H1 (cell line): ENCODE measurements at regions not wholly inside any gene's neighbourhood (a gene's known extent, or its start where the extent isn't known, plus 50 kb on each side); places are given as distances from the start of the nearest gene placed in this dataset.

ENCODE experiments used
- CTCF ChIA-PET: fragments of 300-600 bp; sonication (Branson Sonifier 250); formaldehyde crosslinking; loops from one replicate; lab custom pipeline; 2021; ENCODE audit not compliant: partially characterized antibody; lab: Charles Lee
- POLR2A ChIA-PET: fragments of 300-600 bp; sonication (Branson Sonifier 250); formaldehyde crosslinking; loops from one replicate; lab custom pipeline; 2021; ENCODE audit warnings: inconsistent platforms; ENCODE audit not compliant: partially characterized antibody; lab: Charles Lee
- DNase-seq, 2 experiments: peaks; one replicate each; pipeline versions ENCODE4 v3.0.0 to v3.0.0-alpha.2; 2010 to 2022; ENCODE audit warnings: low spot score in 2 of 2, low read depth in 1 of 2, mixed read lengths in 1 of 2
- FAIRE-seq: peaks from 2 replicates; lab custom pipeline; 2011; peaks lifted over from hg19 to GRCh38; lab: Jason Lieb, UNC
- H2AFZ ChIP-seq: 2 replicates; pipeline ENCODE4 v1.8.1; 2012; ENCODE audit warnings: low read length, inconsistent platforms
- H2AK5ac ChIP-seq: 2 replicates; pipeline ENCODE4 v1.6.1; 2013; ENCODE audit warnings: low read depth, low read length
- H2BK120ac ChIP-seq: replicated peaks from 2 replicates; pipeline ENCODE3; 2013; ENCODE audit warnings: low read depth, low read length, inconsistent platforms
- H2BK12ac ChIP-seq: 2 replicates; pipeline ENCODE4 v1.6.1; 2013; ENCODE audit warnings: low read depth, low read length
- H2BK15ac ChIP-seq: 2 replicates; pipeline ENCODE4 v1.6.1; 2013; ENCODE audit warnings: low read length
- H2BK20ac ChIP-seq: 2 replicates; pipeline ENCODE4 v1.6.1; 2013; ENCODE audit warnings: low read length
- H2BK5ac ChIP-seq: 2 replicates; pipeline ENCODE4 v1.6.1; 2013; ENCODE audit warnings: low read depth, low read length
- H3K14ac ChIP-seq: 2 replicates; pipeline ENCODE4 v1.6.1; 2013; ENCODE audit warnings: inconsistent platforms; ENCODE audit not compliant: insufficient read length
- H3K18ac ChIP-seq: 2 replicates; pipeline ENCODE4 v1.6.1; 2013; ENCODE audit warnings: low read length; ENCODE audit errors: extremely low read depth
- H3K23ac ChIP-seq: 2 replicates; pipeline ENCODE4 v1.6.1; 2013; ENCODE audit warnings: inconsistent platforms; ENCODE audit not compliant: insufficient read length
- H3K23me2 ChIP-seq: 2 replicates; pipeline ENCODE4 v1.6.1; 2013; ENCODE audit warnings: low read depth, low read length
- H3K27ac ChIP-seq: 2 replicates; pipeline ENCODE4 v1.6.1; 2011; ENCODE audit warnings: low read depth, low read length, inconsistent platforms
- H3K27me3 ChIP-seq, 4 experiments: replicated peaks in 1 of 4; 1 replicate in 1 of 4; 2 replicates in 3 of 4; pipeline versions ENCODE4 v1.6.1 to v1.8.1; 2011 to 2013; ENCODE audit warnings: low read length in 3 of 4, mild to moderate bottlenecking in 3 of 4, inconsistent platforms in 2 of 4, mixed read lengths in 2 of 4, moderate library complexity in 1 of 4; ENCODE audit not compliant: control insufficient read depth in 3 of 4, insufficient read depth in 3 of 4; ENCODE audit errors: extremely low read depth in 1 of 4
- H3K36me3 ChIP-seq, 4 experiments: 2 replicates each; pipeline versions ENCODE4 v1.6.1 to v1.8.1; 2011 to 2013; ENCODE audit warnings: mild to moderate bottlenecking in 4 of 4, low read length in 3 of 4, moderate library complexity in 2 of 4, control low read depth in 1 of 4, inconsistent platforms in 1 of 4; ENCODE audit not compliant: insufficient read depth in 4 of 4, control insufficient read depth in 2 of 4
- H3K4ac ChIP-seq: replicated peaks from 2 replicates; pipeline ENCODE3; 2013; ENCODE audit warnings: low read length, low read depth, mixed read lengths, inconsistent platforms; ENCODE audit not compliant: insufficient read length
- H3K4me1 ChIP-seq, 4 experiments: replicated peaks in 1 of 4; 1 replicate in 1 of 4; 2 replicates in 3 of 4; pipeline versions ENCODE4 v1.6.1 to v1.8.1; 2011 to 2013; ENCODE audit warnings: low read length in 3 of 4, inconsistent platforms in 2 of 4, mixed read lengths in 1 of 4; ENCODE audit not compliant: insufficient read depth in 4 of 4, control insufficient read depth in 3 of 4
- H3K4me2 ChIP-seq, 2 experiments: 2 replicates each; pipeline versions ENCODE4 v1.6.1 to v1.8.1; 2011 to 2013; ENCODE audit warnings: low read depth in 2 of 2, low read length in 2 of 2, control low read depth in 1 of 2, inconsistent platforms in 1 of 2, mild to moderate bottlenecking in 1 of 2; ENCODE audit not compliant: insufficient read depth in 1 of 2
- H3K4me3 ChIP-seq, 4 experiments: fragments of 200-600, 300-600 bp in 1 of 4; sonication (generic), shearing (Covaris generic), sonication (Bioruptor Twin) in 1 of 4; 2 replicates each; pipeline versions ENCODE4 v1.5.1 to v1.8.1; 2011 to 2016; ENCODE audit warnings: low read length in 4 of 4, low read depth in 3 of 4, control low read depth in 2 of 4, inconsistent platforms in 2 of 4, mild to moderate bottlenecking in 2 of 4, mixed read lengths in 1 of 4, moderate library complexity in 1 of 4; ENCODE audit not compliant: insufficient read depth in 2 of 4; ENCODE audit errors: extremely low read depth in 1 of 4
- H3K56ac ChIP-seq: replicated peaks from 2 replicates; pipeline ENCODE3; 2013; ENCODE audit warnings: low read depth, mild to moderate bottlenecking, mixed read lengths, low read length, inconsistent platforms; ENCODE audit not compliant: insufficient read length
- H3K79me1 ChIP-seq: 2 replicates; pipeline ENCODE4 v1.6.1; 2013; ENCODE audit warnings: low read depth, low read length, control low read depth
- H3K79me2 ChIP-seq, 2 experiments: 2 replicates each; pipeline versions ENCODE4 v1.6.1 to v1.8.1; 2012 to 2013; ENCODE audit warnings: low read length in 2 of 2, mild to moderate bottlenecking in 2 of 2, inconsistent platforms in 1 of 2; ENCODE audit not compliant: insufficient read depth in 2 of 2, control insufficient read depth in 1 of 2
- H3K9ac ChIP-seq, 4 experiments: replicated peaks in 1 of 4; 1 replicate in 1 of 4; 2 replicates in 3 of 4; pipeline versions ENCODE4 v1.6.1 to v1.8.1; 2011 to 2013; ENCODE audit warnings: low read depth in 3 of 4, low read length in 3 of 4, control low read depth in 2 of 4, mild to moderate bottlenecking in 2 of 4, moderate library complexity in 2 of 4, inconsistent platforms in 1 of 4; ENCODE audit errors: extremely low read depth in 1 of 4
- H3K9me3 ChIP-seq, 2 experiments: 2 replicates each; pipeline versions ENCODE4 v1.6.1 to v1.8.1; 2012 to 2013; ENCODE audit warnings: mild to moderate bottlenecking in 2 of 2, moderate library complexity in 2 of 2, control low read depth in 1 of 2, inconsistent platforms in 1 of 2, low read depth in 1 of 2, low read length in 1 of 2, mixed read lengths in 1 of 2; ENCODE audit not compliant: insufficient read depth in 2 of 2
- H4K20me1 ChIP-seq, 2 experiments: replicated peaks in 1 of 2; 2 replicates each; pipeline versions ENCODE3 to v1.8.1; 2011 to 2013; ENCODE audit warnings: inconsistent platforms in 2 of 2, low read length in 2 of 2, mild to moderate bottlenecking in 1 of 2; ENCODE audit not compliant: insufficient read depth in 2 of 2, control insufficient read depth in 1 of 2
- H4K5ac ChIP-seq: 2 replicates; pipeline ENCODE4 v1.6.1; 2013; ENCODE audit warnings: low read length, low read depth, mixed read lengths, inconsistent platforms; ENCODE audit not compliant: insufficient read length
- H4K8ac ChIP-seq: 2 replicates; pipeline ENCODE4 v1.8.0; 2013; ENCODE audit warnings: mild to moderate bottlenecking, moderate library complexity, low read length, inconsistent platforms; ENCODE audit not compliant: insufficient read depth; ENCODE audit errors: extremely low read depth
- H4K91ac ChIP-seq: replicated peaks from 2 replicates; pipeline ENCODE3; 2013; ENCODE audit warnings: low read length, mixed read lengths, inconsistent platforms; ENCODE audit not compliant: insufficient read length
- MAFK ChIP-seq: IDR thresholded peaks from 2 replicates; pipeline ENCODE4 v1.6.1; 2012; ENCODE audit warnings: low read depth, mild to moderate bottlenecking, improper control_type of control experiment, low read length
- SIRT6 ChIP-seq: IDR thresholded peaks from one replicate; pipeline ENCODE4 v1.7.1; 2012; ENCODE audit warnings: low read length, inconsistent platforms
- SP1 ChIP-seq: IDR thresholded peaks from 2 replicates; pipeline ENCODE4 v1.6.1; 2011; ENCODE audit warnings: low read depth, low read length
- whole genome bisulfite sequencing, 2 experiments: shearing (Covaris generic) in 1 of 2; methylation state at CpG; one replicate each; pipeline versions ENCODE4 v1.1.6 to v1.1.7; 2013 to 2015; ENCODE audit warnings: low lambda C conversion rate in 2 of 2, mixed read lengths in 2 of 2, inconsistent platforms in 1 of 2, low coverage in 1 of 2, missing lambda C conversion rate in 1 of 2; ENCODE audit not compliant: insufficient replicate concordance in 2 of 2, insufficient coverage in 1 of 2, insufficient read length in 1 of 2; ENCODE audit errors: extremely low coverage in 1 of 2, missing lambda C conversion rate in 1 of 2; 5-methylcytosine and 5-hydroxymethylcytosine counted together

DNA sequence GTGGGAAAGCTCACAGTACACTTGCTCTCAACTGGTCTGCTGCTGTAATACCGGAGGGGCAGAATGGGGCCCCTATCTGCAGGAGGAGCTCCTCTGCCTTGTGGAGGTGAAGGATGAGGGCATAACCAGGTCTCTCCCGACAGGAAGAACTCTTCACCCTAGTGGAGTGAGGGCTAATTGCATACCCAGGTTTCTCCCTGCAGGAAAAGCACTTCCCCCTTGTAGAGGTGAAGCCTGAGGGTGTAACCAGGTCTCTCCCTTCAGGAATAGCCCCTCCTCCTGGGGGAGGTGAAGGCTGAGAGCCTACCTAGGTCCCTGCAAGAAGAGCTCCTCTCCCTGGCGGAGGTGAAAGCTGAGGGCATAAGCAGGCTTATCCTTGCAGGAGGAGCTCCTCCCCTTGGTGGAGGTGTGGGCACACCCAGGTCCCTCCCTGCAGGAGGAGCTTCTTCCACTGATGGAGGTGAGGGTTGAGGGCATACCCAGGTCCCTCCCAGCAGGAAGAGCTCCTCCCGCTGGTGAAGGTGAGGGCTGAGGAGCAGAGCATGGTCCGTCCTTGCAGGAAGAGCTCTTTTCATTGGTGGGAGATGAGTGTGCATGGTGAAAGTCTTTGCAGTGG lies 954.1 kb downstream of the NLGN4Y start:
- H3K79me2 ChIP-seq = no peaks in the 10 kb centered on the region
- H4K91ac ChIP-seq = no peak overlapping the region
- no peak overlapping the region for H3K14ac ChIP-seq
- H2BK15ac ChIP-seq = no peak overlapping the region
- CTCF ChIA-PET = interaction anchor here (0.6 to 1.6 kb wide), 10 partner anchors 10 to 246 kb away, joined by 3 to 9 read pairs (median 3); no protein-coding TSS in a partner anchor
- H2BK20ac ChIP-seq = no peak overlapping the region
- 78% methylated on average over 2 of the region's 5 CpGs; no CpG with 5 or more reads in 1 of the 2 experiments for WGBS, 2 experiments
- no peak overlapping the region for H3K9ac ChIP-seq
- no peak overlapping the region for H2AK5ac ChIP-seq
- H4K5ac ChIP-seq = no peak overlapping the region
- no peaks in the 10 kb centered on the region for H3K79me1 ChIP-seq
- H2AFZ ChIP-seq = no peak overlapping the region
- H3K27ac ChIP-seq = no peak overlapping the region
- H2BK5ac ChIP-seq = 0 out of 2 replicates have a peak overlapping the region, but pooled peaks have one; percentile 24
- POLR2A ChIA-PET = interaction anchor here (0.6 kb wide), 1 partner anchor 230 kb away, joined by 3 read pairs; no protein-coding TSS in a partner anchor
- FAIRE-seq = no peak
- H4K8ac ChIP-seq = no peak overlapping the region
- no peaks in the 10 kb centered on the region for H4K20me1 ChIP-seq
- H3K4ac ChIP-seq = no peak overlapping the region
- no peak overlapping the region for H3K4me2 ChIP-seq
- H3K23me2 ChIP-seq = no peaks in the 10 kb centered on the region
- DNase-seq = peak; percentile 15 to 41
- H3K9me3 ChIP-seq = no peaks in the 10 kb centered on the region
- no peaks in the 10 kb centered on the region for H3K27me3 ChIP-seq
- no peaks in the 10 kb centered on the region; a peak in 1 of 8 replicates for H3K36me3 ChIP-seq
- H3K4me3 ChIP-seq = no peak overlapping the region
- no peak overlapping the region for H2BK12ac ChIP-seq
- no peak overlapping the region for H2BK120ac ChIP-seq
- H3K18ac ChIP-seq = no peak overlapping the region
- no peaks in the 10 kb centered on the region for H3K4me1 ChIP-seq
- H3K56ac ChIP-seq = no peak overlapping the region
- H3K23ac ChIP-seq = no peak overlapping the region
- TF ChIP-seq MAFK = no peak
- TF ChIP-seq SP1 = no peak
- no peak for TF ChIP-seq SIRT6
